Sigmoid colon (tissue), 6 donors: ENCODE measurements at regions not wholly inside any gene's neighbourhood (a gene's known extent, or its start where the extent isn't known, plus 50 kb on each side); places are given as distances from the start of the nearest gene placed in this dataset.

Experiments
- DNase-seq: peaks from one replicate; pipeline ENCODE4 v3.0.0-alpha.2; 2019
- H3K27ac ChIP-seq, 4 donors: fragments of 200-600 bp; sonication (generic); one replicate each; pipeline ENCODE4 v1.5.1; 2016 to 2019; ENCODE audit warnings: mild to moderate bottlenecking in 1 of 4
- H3K27me3 ChIP-seq, 3 donors: fragments of 200-600 bp; sonication (generic); one replicate each; pipeline ENCODE4 v1.5.1; 2019; ENCODE audit warnings: mild to moderate bottlenecking in 1 of 3
- H3K36me3 ChIP-seq, 4 donors: fragments of 200-600 bp; sonication (generic); one replicate each; pipeline ENCODE4 v1.5.1; 2016 to 2019
- H3K4me1 ChIP-seq, 4 donors: fragments of 200-600 bp; sonication (generic); one replicate each; pipeline ENCODE4 v1.5.1; 2017 to 2019
- H3K4me3 ChIP-seq, 4 donors: fragments of 200-600 bp; sonication (generic); one replicate each; pipeline ENCODE4 v1.5.1; 2017 to 2019; ENCODE audit warnings: mild to moderate bottlenecking in 2 of 4, moderate library complexity in 1 of 4
- H3K9me3 ChIP-seq, 4 donors: fragments of 200-600 bp in 3 of 4; sonication (generic) in 3 of 4; one replicate each; pipeline versions ENCODE4 v1.5.1 to v1.6.1; 2013 to 2019
- EP300 ChIP-seq, 4 donors: sonication (generic); formaldehyde crosslinking; IDR thresholded peaks; one replicate each; pipeline ENCODE4 v1.6.1; 2017; ENCODE audit warnings: antibody characterized with exemption in 4 of 4
- POLR2A ChIP-seq, 2 donors: fragments of 450-650 bp; IDR thresholded peaks; one replicate each; pipeline ENCODE4 v1.6.1; 2016; ENCODE audit warnings: antibody characterized with exemption in 2 of 2, mild to moderate bottlenecking in 2 of 2, moderate library complexity in 2 of 2
- POLR2AphosphoS5 ChIP-seq, 4 donors: sonication (generic); formaldehyde crosslinking; IDR thresholded peaks; one replicate each; pipeline ENCODE4 v1.6.1; 2017; ENCODE audit warnings: antibody characterized with exemption in 4 of 4
- WGBS, 2 donors: extraction: QIAGEN DNeasy Blood & Tissue Kit; methylation state at CpG; one replicate each; pipeline ENCODE4 v1.1.7; 2013; 5-methylcytosine and 5-hydroxymethylcytosine counted together
- intact Hi-C: fragments of 100-400 bp; cut with DNase I; formaldehyde crosslinking; loops from one replicate; pipeline ENCODE4 v1.15.1; 2023
- TF ChIP-seq, protein P1 (sequence below), 4 experiments: fragments of 450-650 bp in 3 of 4; fragments of 200-600 bp in 1 of 4; IDR thresholded peaks; one replicate each; pipeline ENCODE4 v1.5.1; 2016 to 2019; ENCODE audit warnings: antibody characterized with exemption in 4 of 4, mild to moderate bottlenecking in 3 of 4, moderate library complexity in 2 of 4
- donor health status: healthy with polysubstance abuse.
- donor health status: healthy.

DNA sequence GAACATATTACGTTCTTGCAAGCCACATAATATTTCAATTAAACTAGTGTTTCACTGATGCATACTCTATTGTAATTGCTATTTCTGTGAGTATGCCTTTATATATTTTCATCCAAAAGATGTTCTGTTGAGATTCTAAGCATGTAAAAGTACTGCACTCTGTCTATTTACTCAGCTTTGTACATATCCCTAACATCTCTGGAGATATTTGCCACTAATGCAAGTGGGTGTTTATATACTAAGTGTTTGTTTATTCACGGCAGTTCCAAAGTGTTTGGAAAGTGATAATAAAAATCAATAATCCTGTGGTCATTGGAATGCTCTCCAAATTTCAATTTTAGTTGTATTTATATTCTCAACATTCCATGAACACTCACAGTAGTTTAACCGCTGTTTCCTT lies 1989.0 kb downstream of the C4orf33 start:
- Histone ChIP-seq H3K4me1 (no peaks in the 10 kb centered on the region), H3K36me3 (no peaks in the 10 kb centered on the region), H3K4me3 (no peak overlapping the region), H3K27ac (no peak overlapping the region), H3K27me3 (no peaks in the 10 kb centered on the region), H3K9me3 (no peaks in the 10 kb centered on the region)
- WGBS, 2 donors = 58 to 69% methylated on average over 3 of the region's 3 CpGs
- no peak for DNase-seq
- TF ChIP-seq POLR2A (IDR thresholded peaks at IDR 0.05) (no peak), EP300 (IDR thresholded peaks at IDR 0.05) (no peak), POLR2AphosphoS5 (IDR thresholded peaks at IDR 0.05) (no peak)
- TF ChIP-seq, protein P1, sequence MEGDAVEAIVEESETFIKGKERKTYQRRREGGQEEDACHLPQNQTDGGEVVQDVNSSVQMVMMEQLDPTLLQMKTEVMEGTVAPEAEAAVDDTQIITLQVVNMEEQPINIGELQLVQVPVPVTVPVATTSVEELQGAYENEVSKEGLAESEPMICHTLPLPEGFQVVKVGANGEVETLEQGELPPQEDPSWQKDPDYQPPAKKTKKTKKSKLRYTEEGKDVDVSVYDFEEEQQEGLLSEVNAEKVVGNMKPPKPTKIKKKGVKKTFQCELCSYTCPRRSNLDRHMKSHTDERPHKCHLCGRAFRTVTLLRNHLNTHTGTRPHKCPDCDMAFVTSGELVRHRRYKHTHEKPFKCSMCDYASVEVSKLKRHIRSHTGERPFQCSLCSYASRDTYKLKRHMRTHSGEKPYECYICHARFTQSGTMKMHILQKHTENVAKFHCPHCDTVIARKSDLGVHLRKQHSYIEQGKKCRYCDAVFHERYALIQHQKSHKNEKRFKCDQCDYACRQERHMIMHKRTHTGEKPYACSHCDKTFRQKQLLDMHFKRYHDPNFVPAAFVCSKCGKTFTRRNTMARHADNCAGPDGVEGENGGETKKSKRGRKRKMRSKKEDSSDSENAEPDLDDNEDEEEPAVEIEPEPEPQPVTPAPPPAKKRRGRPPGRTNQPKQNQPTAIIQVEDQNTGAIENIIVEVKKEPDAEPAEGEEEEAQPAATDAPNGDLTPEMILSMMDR (IDR thresholded peaks at IDR 0.05) = no peak
- intact Hi-C loops = no loop called here

DNA sequence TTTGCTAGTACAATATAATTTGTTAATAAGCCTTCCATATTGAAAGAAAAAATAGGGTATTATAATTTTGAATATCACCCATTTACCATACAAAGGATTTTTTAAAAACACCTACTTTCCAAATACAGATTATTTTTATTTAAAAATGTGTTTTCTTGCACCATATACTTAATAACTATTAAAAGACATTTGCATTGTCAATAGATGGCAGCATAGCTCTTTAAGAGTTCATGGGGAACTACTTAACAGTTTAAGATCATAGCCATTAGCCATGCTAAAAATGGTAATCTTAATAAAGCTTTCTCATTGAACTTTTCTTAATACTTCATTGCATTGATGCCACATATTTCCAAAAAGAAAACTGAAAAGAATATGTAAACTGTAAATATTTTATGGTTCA lies 1995.9 kb downstream of the C4orf33 start:
- TF ChIP-seq EP300 (IDR thresholded peaks at IDR 0.05) = no peak
- TF ChIP-seq, protein P1 (IDR thresholded peaks at IDR 0.05) = no peak
- no peak for TF ChIP-seq POLR2A (IDR thresholded peaks at IDR 0.05)
- TF ChIP-seq POLR2AphosphoS5 (IDR thresholded peaks at IDR 0.05) = no peak
- Histone ChIP-seq H3K27me3 (no peaks in the 10 kb centered on the region), H3K4me1 (no peaks in the 10 kb centered on the region), H3K9me3 (no peaks in the 10 kb centered on the region), H3K27ac (no peak overlapping the region), H3K36me3 (no peaks in the 10 kb centered on the region), H3K4me3 (no peak overlapping the region)
- DNase-seq = no peak
- intact Hi-C loops = no loop called here

GRCh38 chr4:131093303-131093702 lies 1997.4 kb downstream of the C4orf33 start:
- Histone ChIP-seq H3K36me3 (no peaks in the 10 kb centered on the region), H3K27me3 (no peaks in the 10 kb centered on the region), H3K4me1 (no peaks in the 10 kb centered on the region), H3K9me3 (no peaks in the 10 kb centered on the region), H3K4me3 (no peak overlapping the region), H3K27ac (no peak overlapping the region)
- no peak for DNase-seq
- TF ChIP-seq POLR2AphosphoS5 (IDR thresholded peaks at IDR 0.05) = no peak
- TF ChIP-seq POLR2A (IDR thresholded peaks at IDR 0.05) = no peak
- TF ChIP-seq, protein P1 (IDR thresholded peaks at IDR 0.05) = no peak
- no peak for TF ChIP-seq EP300 (IDR thresholded peaks at IDR 0.05)
- intact Hi-C loops = no loop called here
- WGBS, 2 donors = 44 to 77% methylated on average over 2 of the region's 2 CpGs

DNA sequence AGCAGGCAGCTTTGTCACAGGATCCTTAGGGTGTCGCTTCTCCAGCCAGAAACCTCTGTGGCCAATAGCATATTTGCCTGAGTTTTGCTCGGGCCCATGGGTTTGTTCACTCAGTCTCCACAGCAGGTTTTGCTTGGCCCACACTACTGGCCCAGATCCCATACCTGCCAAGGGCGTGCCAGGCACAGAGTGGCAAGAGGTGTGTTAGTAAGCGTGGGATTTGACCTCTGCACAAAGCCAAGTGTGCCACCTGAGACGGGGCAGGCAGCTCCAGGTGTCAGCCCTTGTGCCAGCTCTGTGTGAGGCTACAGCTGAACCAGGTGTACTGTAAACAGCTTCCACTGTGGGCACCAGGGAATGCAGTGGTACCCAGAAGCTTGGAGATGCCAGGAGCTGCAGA lies 2003.0 kb downstream of the C4orf33 start:
- no peak for DNase-seq
- Histone ChIP-seq H3K27ac (no peak overlapping the region), H3K4me3 (no peak overlapping the region), H3K36me3 (no peaks in the 10 kb centered on the region), H3K9me3 (no peaks in the 10 kb centered on the region), H3K4me1 (no peaks in the 10 kb centered on the region), H3K27me3 (no peaks in the 10 kb centered on the region)
- 56 to 85% methylated on average over 5 of the region's 5 CpGs for WGBS, 2 donors
- intact Hi-C loops = no loop called here
- TF ChIP-seq, protein P1 (IDR thresholded peaks at IDR 0.05) = no peak
- TF ChIP-seq POLR2AphosphoS5 (IDR thresholded peaks at IDR 0.05) (no peak), EP300 (IDR thresholded peaks at IDR 0.05) (no peak), POLR2A (IDR thresholded peaks at IDR 0.05) (no peak)

DNA sequence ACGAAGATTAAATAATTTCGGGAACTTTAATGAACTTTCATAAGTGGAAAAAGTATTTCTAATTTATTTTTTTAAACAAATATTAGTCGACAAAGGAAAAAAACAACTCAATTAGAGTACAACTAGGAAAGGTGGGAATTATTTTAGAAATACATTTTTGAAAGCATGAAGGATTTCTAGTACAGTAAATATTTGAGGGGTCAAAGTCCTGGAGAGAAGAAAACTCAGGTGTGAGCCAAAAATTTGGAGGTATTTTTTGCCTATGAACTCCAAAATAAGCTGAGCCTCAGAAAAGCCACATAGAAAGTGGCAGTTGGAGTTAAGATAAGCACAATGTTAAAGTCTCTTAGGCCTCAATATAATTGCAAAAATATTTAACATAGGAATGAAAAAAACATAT lies 2017.3 kb downstream of the C4orf33 start:
- H3K27ac ChIP-seq = no peak overlapping the region
- H3K9me3 ChIP-seq = no peaks in the 10 kb centered on the region
- intact Hi-C loops = no loop called here
- H3K36me3 ChIP-seq = no peaks in the 10 kb centered on the region
- H3K4me1 ChIP-seq = no peaks in the 10 kb centered on the region
- no peak overlapping the region for H3K4me3 ChIP-seq
- 74 to 88% methylated on average over 3 of the region's 3 CpGs for WGBS, 2 donors
- DNase-seq = no peak
- H3K27me3 ChIP-seq = no peaks in the 10 kb centered on the region
- TF ChIP-seq POLR2A (IDR thresholded peaks at IDR 0.05) (no peak), EP300 (IDR thresholded peaks at IDR 0.05) (no peak), POLR2AphosphoS5 (IDR thresholded peaks at IDR 0.05) (no peak)
- TF ChIP-seq, protein P1 (IDR thresholded peaks at IDR 0.05) = no peak
